Endothelial cell of umbilical vein (primary cell): ENCODE measurements at regions not wholly inside any gene's neighbourhood (a gene's known extent, or its start where the extent isn't known, plus 50 kb on each side); places are given as distances from the start of the nearest gene placed in this dataset.

ENCODE experiments used
- BruUV-seq: library from RNA; stranded (reverse); fragments of 400-500 nt; replicated peaks from 2 replicates; lab custom pipeline; 2021; lab: Mats Ljungman, UMichigan
- CTCF ChIA-PET: fragments of 300-600, 350-600 bp; sonication (Branson Sonifier 250); formaldehyde crosslinking; loops from one replicate; lab custom pipeline; 2021; ENCODE audit warnings: antibody characterized with exemption, inconsistent platforms; lab: Charles Lee
- POLR2A ChIA-PET: fragments of 300-600, 350-600 bp; sonication (Branson Sonifier 250); formaldehyde crosslinking; loops from one replicate; lab custom pipeline; 2021; ENCODE audit warnings: antibody characterized with exemption, inconsistent platforms; lab: Charles Lee
- DNase-seq: peaks from one replicate; pipeline ENCODE4 v3.0.0-alpha.2; 2011; ENCODE audit warnings: low read depth, low spot score
- FAIRE-seq: peaks from 2 replicates; lab custom pipeline; 2011; peaks lifted over from hg19 to GRCh38; lab: Jason Lieb, UNC
- H2AFZ ChIP-seq: 2 replicates; pipeline ENCODE4 v1.6.0; 2012; ENCODE audit warnings: low read depth, low read length, control low read depth, inconsistent platforms
- H3K27ac ChIP-seq: 2 replicates; pipeline ENCODE4 v1.5.1; 2011; ENCODE audit warnings: low read depth, mild to moderate bottlenecking, control low read depth, low read length, moderate library complexity; ENCODE audit not compliant: insufficient read depth
- H3K27me3 ChIP-seq, 2 experiments: 2 replicates each; pipeline versions ENCODE4 v1.6.0 to v1.6.1; 2011; ENCODE audit warnings: low read length in 2 of 2, mixed read lengths in 1 of 2; ENCODE audit not compliant: control insufficient read depth in 2 of 2, insufficient read depth in 2 of 2
- H3K36me3 ChIP-seq, 2 experiments: 2 replicates in 1 of 2; 3 replicates in 1 of 2; pipeline ENCODE4 v1.5.1; 2011; ENCODE audit warnings: low read length in 2 of 2, mild to moderate bottlenecking in 1 of 2, moderate library complexity in 1 of 2; ENCODE audit not compliant: control insufficient read depth in 2 of 2, insufficient read depth in 2 of 2; ENCODE audit errors: extremely low read depth in 1 of 2
- H3K4me1 ChIP-seq: 3 replicates; pipeline ENCODE4 v1.5.1; 2011; ENCODE audit warnings: mild to moderate bottlenecking, low read length; ENCODE audit not compliant: control insufficient read depth, insufficient read depth; ENCODE audit errors: extremely low read depth
- H3K4me2 ChIP-seq: 2 replicates; pipeline ENCODE4 v1.6.1; 2011; ENCODE audit warnings: low read length, control low read depth, mixed read lengths; ENCODE audit not compliant: insufficient read depth
- H3K4me3 ChIP-seq, 3 experiments: fragments of 200-600 bp in 1 of 3; sonication (generic), shearing (Covaris generic) in 1 of 3; replicated peaks in 1 of 3; 2 replicates each; pipeline ENCODE4 v1.5.1; 2011 to 2016; ENCODE audit warnings: control low read depth in 3 of 3, low read length in 3 of 3, mild to moderate bottlenecking in 2 of 3, inconsistent platforms in 1 of 3, low read depth in 1 of 3, moderate library complexity in 1 of 3; ENCODE audit not compliant: insufficient read depth in 1 of 3
- H3K79me2 ChIP-seq: 2 replicates; pipeline ENCODE4 v1.6.0; 2012; ENCODE audit warnings: low read length, inconsistent platforms; ENCODE audit not compliant: control insufficient read depth, insufficient read depth
- H3K9ac ChIP-seq: replicated peaks from 2 replicates; pipeline ENCODE3; 2011; ENCODE audit warnings: low read length, control low read depth; ENCODE audit not compliant: insufficient read depth; ENCODE audit errors: extremely low read depth
- H3K9me1 ChIP-seq: replicated peaks from 3 replicates; pipeline ENCODE4 v1.6.0; 2011; ENCODE audit warnings: mild to moderate bottlenecking, low read length; ENCODE audit not compliant: control insufficient read depth, insufficient read depth; ENCODE audit errors: extremely low read depth
- H3K9me3 ChIP-seq: replicated peaks from 2 replicates; pipeline ENCODE4 v1.5.1; 2012; ENCODE audit warnings: low read length, inconsistent platforms; ENCODE audit not compliant: control insufficient read depth, insufficient read depth
- H4K20me1 ChIP-seq: replicated peaks from 2 replicates; pipeline ENCODE3; 2011; ENCODE audit warnings: mild to moderate bottlenecking, low read length; ENCODE audit not compliant: control insufficient read depth, insufficient read depth; ENCODE audit errors: extremely low read depth
- EZH2 ChIP-seq: IDR thresholded peaks from 2 replicates; pipeline ENCODE4 v1.6.1; 2012; ENCODE audit warnings: borderline replicate concordance, low read depth, mild to moderate bottlenecking, moderate library complexity, low read length, inconsistent platforms; ENCODE audit not compliant: severe bottlenecking
- FOS ChIP-seq: IDR thresholded peaks from 2 replicates; pipeline ENCODE4 v1.6.1; 2011; ENCODE audit warnings: mild to moderate bottlenecking, low read length, moderate library complexity, borderline replicate concordance; ENCODE audit not compliant: insufficient read depth
- GATA2 ChIP-seq: IDR thresholded peaks from 2 replicates; pipeline ENCODE4 v1.7.0; 2011; ENCODE audit warnings: low read depth, mild to moderate bottlenecking, moderate library complexity, mixed read lengths, low read length; ENCODE audit not compliant: insufficient read length, insufficient read depth
- JUN ChIP-seq: IDR thresholded peaks from 2 replicates; pipeline ENCODE4 v1.6.1; 2011; ENCODE audit warnings: borderline replicate concordance, low read depth; ENCODE audit not compliant: insufficient read length, insufficient read depth
- MYC ChIP-seq: IDR thresholded peaks from one replicate; pipeline ENCODE4 v1.6.1; 2011; ENCODE audit warnings: mild to moderate bottlenecking, low read depth, low read length
- POLR2A ChIP-seq: IDR thresholded peaks from 2 replicates; pipeline ENCODE4 v1.6.1; 2012; ENCODE audit warnings: low read depth, mild to moderate bottlenecking, control low read depth, low read length
- POLR2AphosphoS5 ChIP-seq: IDR thresholded peaks from 2 replicates; pipeline ENCODE4 v1.6.1; 2012; ENCODE audit warnings: low read depth, mild to moderate bottlenecking, control low read depth, low read length, moderate library complexity; ENCODE audit not compliant: insufficient read depth
- dilution Hi-C: fragments of 300-500 bp; cut with MboI; formaldehyde crosslinking; loops from one replicate; pipeline ENCODE4 v1.15.0; 2019; ENCODE audit warnings: low sequenced_read_pairs; ENCODE audit not compliant: extremely low pct_ligation_motif_present
- intact Hi-C: fragments of 100-400 bp; cut with micrococcal nuclease; formaldehyde crosslinking; loops from one replicate; pipeline ENCODE4 v1.10.0; 2022
- TF ChIP-seq, protein P1 (sequence below), 2 donors: IDR thresholded peaks; 1 replicate in 1 of 2; 2 replicates in 1 of 2; pipeline ENCODE4 v1.5.1; 2011; ENCODE audit warnings: low read length in 2 of 2, mild to moderate bottlenecking in 2 of 2, moderate library complexity in 2 of 2, control low read depth in 1 of 2, inconsistent platforms in 1 of 2, low read depth in 1 of 2; ENCODE audit not compliant: insufficient read depth in 1 of 2; ENCODE audit errors: extremely low read depth in 1 of 2
- TF ChIP-seq, protein P2 (sequence below): IDR thresholded peaks from 2 replicates; pipeline ENCODE4 v1.6.1; 2011; ENCODE audit not compliant: insufficient read depth, insufficient read length

DNA sequence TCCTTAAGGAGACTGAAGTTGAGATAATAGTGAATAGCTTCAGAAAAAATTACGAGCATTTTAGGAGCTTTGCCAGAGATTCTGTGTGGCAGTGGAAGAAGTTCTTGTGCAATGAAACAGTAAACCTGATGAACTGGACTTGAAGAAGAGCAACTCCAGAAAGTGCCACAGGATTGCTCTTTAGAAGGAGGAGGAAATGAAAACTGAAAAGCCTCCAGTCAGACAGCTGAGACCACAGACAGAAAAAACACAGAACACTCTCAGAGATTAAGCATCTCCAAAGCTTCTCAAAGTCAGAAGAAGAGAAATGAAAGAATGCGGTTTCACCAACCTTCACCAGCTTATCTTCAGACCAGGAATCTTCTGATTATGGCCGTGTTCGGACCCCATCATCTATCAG, 329.7 kb upstream of the CNTNAP5 start:
- Histone ChIP-seq H3K36me3 (no peaks in the 10 kb centered on the region), H2AFZ (no peak overlapping the region), H3K9ac (no peak overlapping the region), H4K20me1 (no peaks in the 10 kb centered on the region), H3K4me1 (no peaks in the 10 kb centered on the region), H3K9me3 (no peaks in the 10 kb centered on the region), H3K79me2 (no peaks in the 10 kb centered on the region), H3K27ac (no peak overlapping the region), H3K27me3 (no peaks in the 10 kb centered on the region), H3K4me2 (no peak overlapping the region), H3K9me1 (no peaks in the 10 kb centered on the region), H3K4me3 (no peak overlapping the region)
- BruUV-seq = no TSS peak
- intact Hi-C loops (no loop called here), dilution Hi-C loops (no loop called here)
- FAIRE-seq (no peak), DNase-seq (no peak)
- ChIA-PET CTCF (no interaction called here), POLR2A (no interaction called here)
- TF ChIP-seq MYC (no peak), EZH2 (no peak), POLR2AphosphoS5 (no peak), POLR2A (no peak), JUN (no peak), FOS (no peak), GATA2 (no peak)
- TF ChIP-seq, protein P1, sequence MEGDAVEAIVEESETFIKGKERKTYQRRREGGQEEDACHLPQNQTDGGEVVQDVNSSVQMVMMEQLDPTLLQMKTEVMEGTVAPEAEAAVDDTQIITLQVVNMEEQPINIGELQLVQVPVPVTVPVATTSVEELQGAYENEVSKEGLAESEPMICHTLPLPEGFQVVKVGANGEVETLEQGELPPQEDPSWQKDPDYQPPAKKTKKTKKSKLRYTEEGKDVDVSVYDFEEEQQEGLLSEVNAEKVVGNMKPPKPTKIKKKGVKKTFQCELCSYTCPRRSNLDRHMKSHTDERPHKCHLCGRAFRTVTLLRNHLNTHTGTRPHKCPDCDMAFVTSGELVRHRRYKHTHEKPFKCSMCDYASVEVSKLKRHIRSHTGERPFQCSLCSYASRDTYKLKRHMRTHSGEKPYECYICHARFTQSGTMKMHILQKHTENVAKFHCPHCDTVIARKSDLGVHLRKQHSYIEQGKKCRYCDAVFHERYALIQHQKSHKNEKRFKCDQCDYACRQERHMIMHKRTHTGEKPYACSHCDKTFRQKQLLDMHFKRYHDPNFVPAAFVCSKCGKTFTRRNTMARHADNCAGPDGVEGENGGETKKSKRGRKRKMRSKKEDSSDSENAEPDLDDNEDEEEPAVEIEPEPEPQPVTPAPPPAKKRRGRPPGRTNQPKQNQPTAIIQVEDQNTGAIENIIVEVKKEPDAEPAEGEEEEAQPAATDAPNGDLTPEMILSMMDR (IDR thresholded peaks at IDR 0.05; ENCODE audit: extremely low read depth in 1 of 2, insufficient read depth in 1 of 2, low read depth in 1 of 2, low read length in 2 of 2) = no peak
- TF ChIP-seq, protein P2, sequence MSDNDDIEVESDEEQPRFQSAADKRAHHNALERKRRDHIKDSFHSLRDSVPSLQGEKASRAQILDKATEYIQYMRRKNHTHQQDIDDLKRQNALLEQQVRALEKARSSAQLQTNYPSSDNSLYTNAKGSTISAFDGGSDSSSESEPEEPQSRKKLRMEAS = no peak
